ENCODE measurements at regions not wholly inside any gene's neighbourhood (a gene's known extent, or its start where the extent isn't known, plus 50 kb on each side); places are given as distances from the start of the nearest gene placed in this dataset.

DNA sequence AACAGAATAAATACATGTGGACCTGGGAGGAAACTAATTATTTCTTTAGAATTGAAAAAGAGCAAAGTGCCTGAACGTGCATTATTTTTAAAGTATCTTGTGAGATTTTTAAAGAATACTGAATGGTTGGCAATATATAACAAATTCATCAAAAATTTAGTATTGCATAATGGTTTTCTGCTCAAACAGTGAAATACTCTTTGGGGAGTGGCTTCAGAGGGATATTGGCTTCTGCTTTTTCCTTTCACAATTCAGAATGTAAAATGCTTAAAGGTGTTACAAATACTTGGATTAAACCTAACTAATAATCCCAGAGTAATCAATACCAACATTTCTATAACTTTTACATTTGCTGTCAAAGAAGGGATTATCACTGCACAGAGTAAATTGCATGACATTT lies 379.3 kb upstream of the CHD1 start:
- H3K4me1 Mint-ChIP-seq, result no peaks in the 10 kb centered on the region
- H3K27ac Mint-ChIP-seq, result no peak overlapping the region
- CTCF ChIA-PET, result no interaction called here
- H3K36me3 Mint-ChIP-seq, result no peaks in the 10 kb centered on the region
- no peaks in the 10 kb centered on the region for H3K27me3 Mint-ChIP-seq
- ATAC-seq, result no peak
- no peak for DNase-seq
- no peaks in the 10 kb centered on the region for H3K9me3 Mint-ChIP-seq (ENCODE audit: low read depth)
- no peak overlapping the region for H3K4me3 Mint-ChIP-seq

DNA sequence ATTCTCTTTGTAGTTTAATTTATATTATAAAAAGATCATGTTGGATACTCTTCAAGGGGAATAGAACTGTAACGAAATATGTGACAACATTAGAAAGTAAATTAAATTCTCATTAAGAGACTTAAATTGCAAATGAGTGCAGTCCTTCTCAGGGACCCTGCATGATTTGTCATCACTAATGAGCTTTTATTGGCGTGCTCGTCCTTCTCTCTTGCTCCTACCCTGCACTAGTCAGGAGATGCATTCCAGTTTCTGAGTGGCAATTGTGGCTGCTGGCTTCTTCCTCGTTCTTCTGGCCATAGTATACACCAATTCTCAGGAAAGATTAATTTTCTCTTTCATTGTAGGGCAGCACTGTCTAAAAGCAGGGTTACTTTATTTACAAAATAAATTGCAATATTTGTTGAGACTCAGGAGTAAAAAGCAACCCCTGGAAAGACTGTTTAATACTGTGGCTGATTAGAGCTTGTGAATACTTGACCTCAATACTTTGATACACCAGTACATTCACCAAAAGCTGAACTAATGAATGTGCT lies 376.3 kb upstream of the CHD1 start:
- H3K27ac Mint-ChIP-seq, result no peak overlapping the region
- no peak for DNase-seq
- H3K36me3 Mint-ChIP-seq, result no peaks in the 10 kb centered on the region

DNA sequence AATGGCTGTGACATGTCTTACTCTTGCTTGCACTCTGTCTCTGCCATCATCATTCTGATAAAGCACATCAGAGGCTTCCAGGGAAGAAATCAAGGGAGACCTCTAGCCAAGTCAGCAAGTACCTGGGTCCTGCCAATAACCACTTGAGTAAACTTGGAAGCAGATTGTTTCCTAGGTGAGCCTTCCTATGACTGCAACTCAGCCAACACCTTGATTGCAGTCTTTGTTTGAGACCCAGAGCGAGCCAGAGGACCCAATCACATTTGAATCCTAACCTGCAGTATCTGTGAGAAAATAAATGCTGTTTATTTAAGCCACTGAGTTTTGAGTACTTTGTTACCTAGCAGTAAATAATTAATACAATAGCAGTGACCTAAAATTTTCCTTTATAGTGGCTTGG lies 356.8 kb upstream of the CHD1 start:
- no peaks in the 10 kb centered on the region for H3K36me3 Mint-ChIP-seq
- no peak for ATAC-seq

More for the DNA sequence above, 376.3 kb upstream of the CHD1 start:
- Mint-ChIP-seq H3K9me3 (ENCODE audit: low read depth) (no peaks in the 10 kb centered on the region), H3K4me1 (no peaks in the 10 kb centered on the region), H3K4me3 (no peak overlapping the region), H3K27me3 (no peaks in the 10 kb centered on the region)
- CTCF ChIA-PET, result no interaction called here
- no peak for ATAC-seq

DNA sequence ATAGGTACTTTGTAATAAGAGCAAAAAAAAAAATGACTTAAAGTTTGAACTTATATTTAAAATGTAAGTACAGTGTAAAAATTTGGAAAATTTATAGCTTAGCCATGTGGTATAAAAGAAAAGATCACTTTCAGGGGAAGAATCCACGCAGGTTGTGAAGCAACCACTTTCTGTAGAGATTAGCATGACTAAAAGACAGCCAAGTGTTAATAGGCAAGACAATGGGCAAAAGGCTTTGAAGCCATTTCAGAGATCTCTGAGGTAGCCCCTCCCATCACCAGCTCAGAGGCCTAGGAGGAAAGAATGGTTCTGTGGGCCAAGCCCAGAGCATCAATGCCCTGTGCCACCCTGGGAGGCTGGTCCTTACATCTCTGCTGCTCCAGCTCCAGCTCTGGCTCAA lies 346.3 kb upstream of the CHD1 start:
- DNase-seq (no peak), ATAC-seq (no peak)
- H3K36me3 Mint-ChIP-seq, result no peaks in the 10 kb centered on the region
- CTCF ChIA-PET, result no interaction called here
- H3K9me3 Mint-ChIP-seq (ENCODE audit: low read depth), result no peaks in the 10 kb centered on the region
- no peak overlapping the region for H3K4me3 Mint-ChIP-seq
- H3K27ac Mint-ChIP-seq, result no peak overlapping the region
- no peaks in the 10 kb centered on the region for H3K4me1 Mint-ChIP-seq
- no peaks in the 10 kb centered on the region for H3K27me3 Mint-ChIP-seq

More for the DNA sequence above, 356.8 kb upstream of the CHD1 start:
- Mint-ChIP-seq H3K27ac (no peak overlapping the region), H3K9me3 (ENCODE audit: low read depth) (no peaks in the 10 kb centered on the region), H3K4me3 (no peak overlapping the region), H3K4me1 (no peaks in the 10 kb centered on the region), H3K27me3 (no peaks in the 10 kb centered on the region)
- DNase-seq, result no peak
- CTCF ChIA-PET, result no interaction called here

DNA sequence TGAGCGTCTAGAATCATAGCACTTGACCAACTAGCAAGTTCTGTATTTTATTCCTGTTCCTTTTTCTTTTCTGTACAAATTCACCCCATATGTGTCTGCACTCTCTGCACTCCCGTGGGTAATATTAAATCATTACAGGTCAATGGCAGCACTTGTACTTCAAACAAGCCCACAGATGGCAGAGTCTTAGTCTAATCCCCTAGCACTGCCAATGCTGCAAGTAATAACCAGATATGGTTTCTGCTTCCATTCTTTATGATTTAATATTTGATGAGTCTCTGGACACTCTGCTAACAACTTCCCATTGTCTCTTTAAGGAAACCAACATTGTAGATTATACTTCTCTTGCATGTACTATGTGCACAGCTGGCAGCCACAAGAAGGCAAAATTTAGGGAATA lies 343.8 kb upstream of the CHD1 start:
- H3K27me3 Mint-ChIP-seq, result no peaks in the 10 kb centered on the region
- H3K36me3 Mint-ChIP-seq, result no peaks in the 10 kb centered on the region
- H3K9me3 Mint-ChIP-seq (ENCODE audit: low read depth), result no peaks in the 10 kb centered on the region
- no peak for ATAC-seq
- DNase-seq, result no peak
- no peak overlapping the region for H3K27ac Mint-ChIP-seq
- CTCF ChIA-PET, result no interaction called here
- no peaks in the 10 kb centered on the region for H3K4me1 Mint-ChIP-seq
- H3K4me3 Mint-ChIP-seq, result no peak overlapping the region

DNA sequence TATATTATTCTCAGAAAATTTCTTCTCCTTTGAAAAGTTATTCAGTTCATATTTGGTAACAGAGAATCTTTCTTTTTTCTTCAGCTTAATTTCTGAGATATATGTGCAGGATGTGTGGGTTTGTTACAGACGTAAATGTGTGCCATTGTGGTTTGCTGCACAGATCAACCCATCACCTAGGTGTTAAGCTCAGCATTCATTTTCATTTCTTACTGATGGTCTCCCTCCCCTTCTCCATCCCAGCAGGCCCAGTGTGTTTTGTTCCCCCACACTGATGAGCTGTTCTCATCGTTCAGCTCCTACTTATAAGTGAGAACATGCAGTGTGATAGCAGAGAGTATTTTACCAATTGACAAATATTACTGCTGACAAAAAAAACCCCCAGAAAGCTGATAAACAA lies 330.0 kb upstream of the CHD1 start:
- peaks cover 6% of the 10 kb centered on the region for H3K9me3 Mint-ChIP-seq (ENCODE audit: low read depth)
- H3K36me3 Mint-ChIP-seq, result no peaks in the 10 kb centered on the region
- H3K27ac Mint-ChIP-seq, result no peak overlapping the region
- no peak overlapping the region for H3K4me3 Mint-ChIP-seq
- ATAC-seq (no peak), DNase-seq (no peak)
- CTCF ChIA-PET, result no interaction called here
- H3K4me1 Mint-ChIP-seq, result no peaks in the 10 kb centered on the region
- no peaks in the 10 kb centered on the region for H3K27me3 Mint-ChIP-seq

DNA sequence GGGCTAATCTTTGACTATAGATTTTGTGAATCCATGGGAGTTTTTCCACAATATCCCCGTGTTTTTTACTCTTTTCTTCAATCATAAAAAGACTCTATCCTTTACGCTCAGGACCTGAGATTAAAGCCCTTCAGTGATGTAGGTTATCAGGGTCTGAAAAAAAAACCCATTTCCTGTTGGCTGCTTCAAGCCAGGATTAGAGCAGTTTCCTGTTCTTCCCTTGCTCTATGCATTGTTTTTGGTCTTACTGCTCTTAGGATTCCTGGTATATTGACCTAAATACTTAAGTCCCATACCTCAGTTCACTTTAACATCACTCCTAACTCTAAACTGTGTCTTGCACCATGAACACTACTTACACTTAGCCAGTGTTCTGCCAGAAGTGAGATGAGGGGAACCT lies 319.3 kb upstream of the CHD1 start:
- DNase-seq (no peak), ATAC-seq (no peak)
- Mint-ChIP-seq H3K9me3 (ENCODE audit: low read depth) (no peaks in the 10 kb centered on the region), H3K36me3 (no peaks in the 10 kb centered on the region), H3K27ac (no peak overlapping the region), H3K4me3 (no peak overlapping the region), H3K4me1 (no peaks in the 10 kb centered on the region), H3K27me3 (no peaks in the 10 kb centered on the region)
- CTCF ChIA-PET, result no interaction called here

DNA sequence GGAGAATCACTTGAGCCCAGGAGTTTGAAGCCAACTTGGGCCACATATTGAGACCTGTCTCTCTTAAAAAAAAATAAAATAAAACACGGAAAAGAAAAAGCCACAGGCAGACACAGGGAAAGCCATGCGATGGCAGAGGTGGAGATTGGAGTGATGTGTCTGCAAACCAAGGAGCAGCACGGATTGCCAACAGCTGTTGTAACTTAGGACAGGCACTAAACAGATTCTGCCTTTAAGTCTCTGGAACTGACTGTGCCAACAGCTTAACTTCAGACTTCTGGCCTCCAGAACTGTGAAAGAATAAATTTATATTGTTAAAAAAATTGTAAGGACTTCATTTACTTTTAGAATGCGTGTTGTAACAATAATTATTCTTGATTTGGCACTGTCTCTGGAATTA lies 318.5 kb upstream of the CHD1 start:
- H3K9me3 Mint-ChIP-seq (ENCODE audit: low read depth), result no peaks in the 10 kb centered on the region
- ATAC-seq (no peak), DNase-seq (no peak)
- no peak overlapping the region for H3K27ac Mint-ChIP-seq
- no peaks in the 10 kb centered on the region for H3K27me3 Mint-ChIP-seq
- CTCF ChIA-PET, result no interaction called here
- no peak overlapping the region for H3K4me3 Mint-ChIP-seq
- no peaks in the 10 kb centered on the region for H3K4me1 Mint-ChIP-seq
- H3K36me3 Mint-ChIP-seq, result no peaks in the 10 kb centered on the region

DNA sequence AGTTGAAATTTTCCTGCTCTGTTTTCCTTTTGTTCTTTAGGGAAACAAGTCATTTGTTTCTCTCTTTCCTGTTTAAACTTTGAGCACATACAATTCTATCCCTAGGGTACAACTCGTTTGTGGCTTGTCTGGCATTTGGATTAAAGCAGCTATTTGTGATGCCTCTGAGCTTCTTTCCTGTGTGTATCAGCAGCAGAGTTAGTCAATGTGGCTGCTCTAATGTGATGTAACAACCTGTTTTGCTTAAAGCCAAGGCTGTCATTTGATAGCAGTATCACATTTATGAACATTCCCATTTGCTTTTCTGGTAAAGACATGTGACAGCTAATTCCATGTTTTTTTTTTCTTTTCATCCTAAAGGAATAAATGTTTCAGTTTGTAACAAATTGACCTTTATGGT lies 314.3 kb upstream of the CHD1 start:
- CTCF ChIA-PET, result no interaction called here
- Mint-ChIP-seq H3K4me1 (no peaks in the 10 kb centered on the region), H3K27me3 (no peaks in the 10 kb centered on the region), H3K36me3 (no peaks in the 10 kb centered on the region), H3K9me3 (ENCODE audit: low read depth) (no peaks in the 10 kb centered on the region), H3K4me3 (no peak overlapping the region), H3K27ac (no peak overlapping the region)
- no peak for DNase-seq
- ATAC-seq, result no peak

DNA sequence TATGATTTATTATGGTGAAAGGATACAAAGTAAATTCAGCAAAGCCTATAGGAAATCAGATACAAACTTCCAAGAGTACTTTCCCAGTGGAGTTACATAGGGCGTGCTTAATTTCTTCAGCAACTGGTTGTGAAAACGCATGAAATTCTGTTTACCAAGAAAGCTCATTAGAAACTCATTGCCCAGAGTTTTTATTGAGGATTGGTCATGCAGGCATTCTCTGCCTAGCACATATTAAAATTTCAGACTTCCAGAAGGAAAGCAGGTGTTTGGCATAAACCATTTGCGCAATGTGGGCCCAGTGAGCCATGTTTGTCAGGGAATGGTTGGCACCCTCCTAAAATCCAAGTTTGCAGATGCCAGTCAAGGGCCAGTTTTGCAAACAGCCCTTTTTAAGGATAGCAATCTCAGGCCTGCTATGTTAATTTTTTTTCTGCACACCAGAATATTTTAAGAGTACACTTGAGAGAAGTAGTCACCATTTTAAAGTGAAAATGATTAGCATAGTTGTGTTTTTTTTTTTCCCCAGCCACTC lies 311.1 kb upstream of the CHD1 start:
- Mint-ChIP-seq H3K36me3 (no peaks in the 10 kb centered on the region), H3K4me1 (no peaks in the 10 kb centered on the region), H3K4me3 (no peak overlapping the region), H3K27me3 (no peaks in the 10 kb centered on the region), H3K27ac (no peak overlapping the region), H3K9me3 (ENCODE audit: low read depth) (no peaks in the 10 kb centered on the region)
- CTCF ChIA-PET, result no interaction called here
- ATAC-seq (no peak), DNase-seq (no peak)

DNA sequence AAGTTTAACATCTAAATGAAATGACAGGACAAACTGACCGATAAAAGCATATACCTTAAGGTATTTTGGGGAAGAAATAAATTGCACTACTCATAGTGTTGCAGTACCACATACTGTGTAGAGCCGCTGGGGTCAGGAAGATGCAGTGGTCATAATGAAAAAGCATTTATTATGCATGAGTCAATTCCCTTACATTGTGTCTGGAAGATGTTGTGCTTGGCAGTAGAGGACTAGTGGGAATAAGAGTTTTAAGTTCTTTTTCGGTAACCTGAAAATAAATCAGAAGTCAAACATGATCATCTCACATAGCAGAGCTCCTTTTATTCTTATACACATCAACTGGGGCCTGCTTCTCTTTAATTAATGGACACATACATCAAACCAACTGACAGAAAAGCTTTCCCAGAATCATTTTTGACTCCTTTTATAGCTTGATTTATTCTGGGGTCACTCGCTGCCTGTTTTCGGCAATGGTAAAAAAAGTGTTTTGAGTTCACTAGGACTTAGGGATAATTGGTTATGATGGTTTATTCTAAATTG lies 262.5 kb upstream of the CHD1 start:
- H3K36me3 Mint-ChIP-seq, result no peaks in the 10 kb centered on the region
- CTCF ChIA-PET, result no interaction called here
- DNase-seq (no peak), ATAC-seq (no peak)
- H3K4me3 Mint-ChIP-seq, result no peak overlapping the region
- no peaks in the 10 kb centered on the region for H3K4me1 Mint-ChIP-seq
- H3K27ac Mint-ChIP-seq, result no peak overlapping the region
- no peaks in the 10 kb centered on the region for H3K9me3 Mint-ChIP-seq (ENCODE audit: low read depth)
- no peaks in the 10 kb centered on the region for H3K27me3 Mint-ChIP-seq

DNA sequence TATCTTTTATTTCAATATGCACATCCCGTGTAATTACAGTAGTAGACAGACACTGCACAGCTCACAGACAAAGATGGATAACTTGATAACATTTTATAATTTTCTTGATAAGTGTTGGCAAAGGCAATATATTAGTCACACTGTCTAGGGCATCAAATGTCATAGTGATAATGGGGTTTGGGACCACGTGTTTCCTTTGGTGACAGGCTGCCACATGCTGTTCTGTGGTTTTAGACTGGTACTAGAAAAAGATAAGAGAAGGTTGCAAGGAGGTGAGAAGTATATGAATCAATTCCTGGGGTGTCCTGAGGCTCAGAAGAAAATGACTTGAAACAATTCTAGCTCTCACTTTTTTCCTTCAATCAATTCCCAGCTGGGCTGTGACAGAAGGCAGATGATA lies 258.8 kb upstream of the CHD1 start:
- Mint-ChIP-seq H3K27ac (no peak overlapping the region), H3K9me3 (ENCODE audit: low read depth) (no peaks in the 10 kb centered on the region), H3K36me3 (no peaks in the 10 kb centered on the region), H3K27me3 (no peaks in the 10 kb centered on the region), H3K4me1 (no peaks in the 10 kb centered on the region), H3K4me3 (no peak overlapping the region)
- DNase-seq, result no peak
- no peak for ATAC-seq
- CTCF ChIA-PET, result no interaction called here

DNA sequence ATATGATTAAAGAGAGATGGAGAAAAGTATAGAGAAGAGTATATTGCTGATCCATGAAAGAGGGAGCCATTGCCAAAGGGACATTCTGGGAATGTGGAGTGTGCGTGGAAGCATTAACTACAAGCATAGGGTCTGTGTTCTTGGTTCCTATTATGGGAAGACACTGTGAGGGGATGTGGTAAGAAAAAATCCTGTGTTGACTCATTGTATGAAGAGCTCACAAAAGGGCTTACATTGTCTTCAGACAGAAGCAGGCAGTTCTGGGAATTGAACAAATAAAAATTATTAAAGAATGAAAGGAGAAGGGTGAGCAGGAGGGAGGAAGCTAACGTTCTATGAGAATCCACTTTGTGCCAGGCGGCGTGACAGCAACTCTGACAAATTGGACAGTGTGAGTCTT lies 250.4 kb upstream of the CHD1 start:
- no peaks in the 10 kb centered on the region for H3K27me3 Mint-ChIP-seq
- CTCF ChIA-PET, result no interaction called here

DNA sequence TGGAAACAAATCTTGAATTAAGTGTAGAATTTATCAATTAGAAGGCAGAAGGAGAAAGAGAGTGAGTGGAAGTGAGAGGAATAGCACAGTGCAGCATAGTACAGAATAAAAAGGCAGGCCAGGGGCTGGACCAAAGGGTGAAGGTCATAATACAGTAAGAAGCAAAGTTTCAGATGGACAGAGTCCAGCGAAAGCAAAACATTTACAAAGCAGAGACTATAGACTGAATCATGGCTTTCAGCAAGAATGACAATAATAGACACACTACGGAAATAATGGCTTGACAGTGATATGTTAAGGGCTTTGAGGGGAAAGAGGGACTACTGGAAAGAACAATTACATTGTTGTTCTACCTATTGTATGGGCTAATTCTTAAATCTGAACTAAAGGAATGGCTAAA lies 249.0 kb upstream of the CHD1 start:
- no peaks in the 10 kb centered on the region for H3K36me3 Mint-ChIP-seq
- no peaks in the 10 kb centered on the region for H3K27me3 Mint-ChIP-seq
- no peak for ATAC-seq
- H3K9me3 Mint-ChIP-seq (ENCODE audit: low read depth), result no peaks in the 10 kb centered on the region
- H3K27ac Mint-ChIP-seq, result no peak overlapping the region
- no peak overlapping the region for H3K4me3 Mint-ChIP-seq
- no peaks in the 10 kb centered on the region for H3K4me1 Mint-ChIP-seq
- CTCF ChIA-PET, result no interaction called here
- no peak for DNase-seq

More for the DNA sequence above, 250.4 kb upstream of the CHD1 start:
- Mint-ChIP-seq H3K4me3 (no peak overlapping the region), H3K4me1 (no peaks in the 10 kb centered on the region), H3K36me3 (no peaks in the 10 kb centered on the region), H3K27ac (no peak overlapping the region), H3K9me3 (ENCODE audit: low read depth) (no peaks in the 10 kb centered on the region)
- DNase-seq (no peak), ATAC-seq (no peak)

DNA sequence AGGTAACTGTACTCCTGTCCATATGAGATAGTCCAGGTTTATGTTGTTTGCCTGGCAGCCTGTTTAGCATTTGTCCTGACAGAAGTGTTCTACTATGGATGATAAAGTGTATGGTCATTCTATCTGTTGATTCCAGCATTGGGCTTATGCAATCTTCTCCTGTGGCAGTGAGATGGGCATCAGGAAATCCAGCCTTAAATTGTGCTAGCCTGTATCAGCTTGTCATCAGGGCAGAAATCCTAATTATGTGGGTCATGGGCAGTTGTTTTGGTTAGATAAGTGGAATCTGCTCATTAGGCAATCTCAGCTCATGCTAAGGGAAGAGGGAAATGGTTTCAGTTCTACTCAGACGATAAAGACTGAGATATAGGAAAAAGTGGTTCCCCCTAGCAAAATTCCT lies 247.4 kb upstream of the CHD1 start:
- H3K4me3 Mint-ChIP-seq, result no peak overlapping the region
- CTCF ChIA-PET, result no interaction called here
- ATAC-seq (no peak), DNase-seq (no peak)
- H3K27me3 Mint-ChIP-seq, result no peaks in the 10 kb centered on the region
- H3K36me3 Mint-ChIP-seq, result no peaks in the 10 kb centered on the region
- no peaks in the 10 kb centered on the region for H3K4me1 Mint-ChIP-seq
- H3K9me3 Mint-ChIP-seq (ENCODE audit: low read depth), result no peaks in the 10 kb centered on the region
- H3K27ac Mint-ChIP-seq, result no peak overlapping the region
